ENCODE measurements at regions not wholly inside any gene's neighbourhood (a gene's known extent, or its start where the extent isn't known, plus 50 kb on each side); places are given as distances from the start of the nearest gene placed in this dataset.

DNA sequence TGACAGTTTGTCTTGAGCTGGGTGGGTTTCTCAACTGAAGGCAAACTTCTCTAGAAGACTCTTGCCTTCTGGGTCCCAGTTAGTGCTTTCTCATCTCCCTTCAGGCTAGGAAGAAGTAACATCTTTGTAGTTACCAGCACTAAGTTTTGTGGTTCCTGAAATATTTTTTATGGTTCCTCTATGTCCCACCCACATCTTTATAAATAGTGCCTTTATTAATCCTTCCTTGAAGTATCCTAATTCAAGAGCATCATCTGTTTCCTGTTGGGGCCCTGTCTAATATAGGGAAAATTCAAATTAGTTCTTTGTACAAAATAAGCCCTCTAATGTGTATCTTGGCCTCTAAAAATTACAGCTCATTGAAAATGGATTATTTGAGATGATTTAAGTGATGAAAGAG, 147.4 kb upstream of the MAOA start:
- TF ChIP-seq, protein P1, sequence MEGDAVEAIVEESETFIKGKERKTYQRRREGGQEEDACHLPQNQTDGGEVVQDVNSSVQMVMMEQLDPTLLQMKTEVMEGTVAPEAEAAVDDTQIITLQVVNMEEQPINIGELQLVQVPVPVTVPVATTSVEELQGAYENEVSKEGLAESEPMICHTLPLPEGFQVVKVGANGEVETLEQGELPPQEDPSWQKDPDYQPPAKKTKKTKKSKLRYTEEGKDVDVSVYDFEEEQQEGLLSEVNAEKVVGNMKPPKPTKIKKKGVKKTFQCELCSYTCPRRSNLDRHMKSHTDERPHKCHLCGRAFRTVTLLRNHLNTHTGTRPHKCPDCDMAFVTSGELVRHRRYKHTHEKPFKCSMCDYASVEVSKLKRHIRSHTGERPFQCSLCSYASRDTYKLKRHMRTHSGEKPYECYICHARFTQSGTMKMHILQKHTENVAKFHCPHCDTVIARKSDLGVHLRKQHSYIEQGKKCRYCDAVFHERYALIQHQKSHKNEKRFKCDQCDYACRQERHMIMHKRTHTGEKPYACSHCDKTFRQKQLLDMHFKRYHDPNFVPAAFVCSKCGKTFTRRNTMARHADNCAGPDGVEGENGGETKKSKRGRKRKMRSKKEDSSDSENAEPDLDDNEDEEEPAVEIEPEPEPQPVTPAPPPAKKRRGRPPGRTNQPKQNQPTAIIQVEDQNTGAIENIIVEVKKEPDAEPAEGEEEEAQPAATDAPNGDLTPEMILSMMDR (IDR thresholded peaks at IDR 0.05; ENCODE audit: borderline replicate concordance, extremely low read depth, low read length, poor library complexity, severe bottlenecking): no peak
- no peak for TF ChIP-seq EZH2 (IDR thresholded peaks at IDR 0.05; ENCODE audit: borderline replicate concordance, low read depth, low read length, severe bottlenecking)
